Neural progenitor cell (in vitro differentiated cells): ENCODE measurements at regions not wholly inside any gene's neighbourhood (a gene's known extent, or its start where the extent isn't known, plus 50 kb on each side); places are given as distances from the start of the nearest gene placed in this dataset.

ENCODE experiments used
- EZH2 ChIP-seq: fragments of 200-600 bp; sonication (generic); IDR thresholded peaks from 2 replicates; pipeline ENCODE4 v1.6.1; 2017; ENCODE audit warnings: antibody characterized with exemption, mild to moderate bottlenecking, moderate library complexity
- EZH2phosphoT487 ChIP-seq: fragments of 200-600 bp; sonication (generic); IDR thresholded peaks from 2 replicates; pipeline ENCODE4 v1.6.1; 2017; ENCODE audit warnings: antibody characterized with exemption
- TF ChIP-seq, protein P1 (sequence below): fragments of 200-600 bp; sonication (generic); IDR thresholded peaks from 2 replicates; pipeline ENCODE4 v1.5.1; 2017; ENCODE audit warnings: antibody characterized with exemption, mild to moderate bottlenecking

DNA sequence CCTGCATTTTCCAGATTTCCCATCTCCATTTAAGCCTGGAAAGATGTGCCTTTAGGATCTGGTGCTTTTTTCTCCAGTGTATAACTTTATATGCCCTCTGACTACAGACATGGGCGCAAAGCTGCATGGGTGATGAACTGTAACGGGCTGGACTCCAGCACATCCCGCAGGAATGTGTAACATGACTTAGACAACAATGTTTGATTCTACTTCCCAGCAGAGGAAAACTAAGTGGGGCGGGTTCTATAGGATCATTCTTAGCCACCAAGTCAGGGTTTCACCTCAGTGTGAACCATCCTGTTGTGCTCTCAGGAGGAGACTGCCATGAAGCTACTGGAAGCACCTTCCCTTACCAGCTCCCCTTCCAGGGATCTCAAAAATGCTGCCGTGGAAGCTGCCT is 93.2 kb upstream of the SERP2 start:
- TF ChIP-seq, protein P1, sequence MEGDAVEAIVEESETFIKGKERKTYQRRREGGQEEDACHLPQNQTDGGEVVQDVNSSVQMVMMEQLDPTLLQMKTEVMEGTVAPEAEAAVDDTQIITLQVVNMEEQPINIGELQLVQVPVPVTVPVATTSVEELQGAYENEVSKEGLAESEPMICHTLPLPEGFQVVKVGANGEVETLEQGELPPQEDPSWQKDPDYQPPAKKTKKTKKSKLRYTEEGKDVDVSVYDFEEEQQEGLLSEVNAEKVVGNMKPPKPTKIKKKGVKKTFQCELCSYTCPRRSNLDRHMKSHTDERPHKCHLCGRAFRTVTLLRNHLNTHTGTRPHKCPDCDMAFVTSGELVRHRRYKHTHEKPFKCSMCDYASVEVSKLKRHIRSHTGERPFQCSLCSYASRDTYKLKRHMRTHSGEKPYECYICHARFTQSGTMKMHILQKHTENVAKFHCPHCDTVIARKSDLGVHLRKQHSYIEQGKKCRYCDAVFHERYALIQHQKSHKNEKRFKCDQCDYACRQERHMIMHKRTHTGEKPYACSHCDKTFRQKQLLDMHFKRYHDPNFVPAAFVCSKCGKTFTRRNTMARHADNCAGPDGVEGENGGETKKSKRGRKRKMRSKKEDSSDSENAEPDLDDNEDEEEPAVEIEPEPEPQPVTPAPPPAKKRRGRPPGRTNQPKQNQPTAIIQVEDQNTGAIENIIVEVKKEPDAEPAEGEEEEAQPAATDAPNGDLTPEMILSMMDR: no peak
- TF ChIP-seq EZH2: no peak
- TF ChIP-seq EZH2phosphoT487: no peak
